ENCODE measurements at regions not wholly inside any gene's neighbourhood (a gene's known extent, or its start where the extent isn't known, plus 50 kb on each side); places are given as distances from the start of the nearest gene placed in this dataset.

GRCh38 chr5:90055831-90056328 is 353.7 kb downstream of the CETN3 start:
- no peaks in the 10 kb centered on the region for H3K36me3 ChIP-seq (ENCODE audit: control insufficient read depth in 2 of 4, insufficient read depth in 4 of 4, low read length in 3 of 4)
- H3K27ac ChIP-seq (ENCODE audit: low read depth, low read length) = no peak overlapping the region
- no peak overlapping the region for H3K23ac ChIP-seq (ENCODE audit: insufficient read length)
- no peak overlapping the region for H2BK120ac ChIP-seq (replicated peaks; ENCODE audit: low read depth, low read length)
- no peak overlapping the region for H3K14ac ChIP-seq (ENCODE audit: insufficient read length)
- no peaks in the 10 kb centered on the region for H3K23me2 ChIP-seq (ENCODE audit: low read depth, low read length)
- no peak for DNase-seq (ENCODE audit: low read depth in 1 of 2, low spot score in 2 of 2)
- H3K79me2 ChIP-seq (ENCODE audit: control insufficient read depth in 1 of 2, insufficient read depth in 2 of 2, low read length in 2 of 2) = no peaks in the 10 kb centered on the region
- no peaks in the 10 kb centered on the region for H3K9me3 ChIP-seq (ENCODE audit: insufficient read depth in 2 of 2, low read depth in 1 of 2, low read length in 1 of 2)
- H3K18ac ChIP-seq (ENCODE audit: extremely low read depth, low read length) = no peak overlapping the region
- no peaks in the 10 kb centered on the region for H4K20me1 ChIP-seq (replicated peaks in 1 of 2; ENCODE audit: control insufficient read depth in 1 of 2, insufficient read depth in 2 of 2, low read length in 2 of 2)
- H3K4ac ChIP-seq (replicated peaks; ENCODE audit: insufficient read length, low read depth, low read length) = no peak overlapping the region
- no peak overlapping the region for H2AFZ ChIP-seq (ENCODE audit: low read length)
- no peak overlapping the region for H3K56ac ChIP-seq (replicated peaks; ENCODE audit: insufficient read length, low read depth, low read length)
- H4K5ac ChIP-seq (ENCODE audit: insufficient read length, low read depth, low read length) = no peak overlapping the region
- no peak overlapping the region for H4K8ac ChIP-seq (ENCODE audit: extremely low read depth, insufficient read depth, low read length)
- no peak overlapping the region for H2BK20ac ChIP-seq (ENCODE audit: low read length)
- 91% methylated on average over 9 of the region's 9 CpGs; no CpG with 5 or more reads in 1 of the 2 experiments for WGBS, 2 experiments (ENCODE audit: extremely low coverage in 1 of 2, insufficient coverage in 1 of 2, insufficient read length in 1 of 2, insufficient replicate concordance in 2 of 2, low coverage in 1 of 2, low lambda C conversion rate in 2 of 2, missing lambda C conversion rate in 1 of 2)
- no peak overlapping the region for H3K9ac ChIP-seq (replicated peaks in 1 of 4; ENCODE audit: extremely low read depth in 1 of 4, low read depth in 3 of 4, low read length in 3 of 4)
- no peak overlapping the region; the same call in 1 of the 2 replicates for H2BK12ac ChIP-seq (ENCODE audit: low read depth, low read length)
- TF ChIP-seq KDM4A (IDR thresholded peaks at IDR 0.05; ENCODE audit: low read depth, low read length, severe bottlenecking) = no peak
- TF ChIP-seq POLR2AphosphoS5 (IDR thresholded peaks at IDR 0.05; ENCODE audit: low read depth, low read length) = no peak
- no peak for TF ChIP-seq SIN3A (conservative IDR thresholded peaks at IDR 0.05 in 1 of 2, IDR thresholded peaks at IDR 0.05 in 1 of 2; ENCODE audit: low read depth in 1 of 2, low read length in 2 of 2)
- H4K91ac ChIP-seq (replicated peaks; ENCODE audit: insufficient read length, low read length) = no peak overlapping the region
- CTCF ChIA-PET (ENCODE audit: partially characterized antibody) = interaction anchor here (0.6 to 0.9 kb wide), 2 partner anchors 97 to 1137 kb away, joined by 3 read pairs; no protein-coding TSS in a partner anchor
- no peak overlapping the region for H2BK5ac ChIP-seq (ENCODE audit: low read depth, low read length)
- H3K27me3 ChIP-seq (replicated peaks in 1 of 4; ENCODE audit: control insufficient read depth in 3 of 4, extremely low read depth in 1 of 4, insufficient read depth in 3 of 4, low read length in 3 of 4) = no peaks in the 10 kb centered on the region
- H2AK5ac ChIP-seq (ENCODE audit: low read depth, low read length) = no peak overlapping the region
- POLR2A ChIA-PET (ENCODE audit: partially characterized antibody) = interaction anchor here (1.1 kb wide), 1 partner anchor 105 kb away, joined by 3 read pairs; no protein-coding TSS in a partner anchor
- H3K79me1 ChIP-seq (ENCODE audit: low read depth, low read length) = no peaks in the 10 kb centered on the region
- FAIRE-seq = no peak
- no peak overlapping the region for H3K4me2 ChIP-seq (ENCODE audit: insufficient read depth in 1 of 2, low read depth in 2 of 2, low read length in 2 of 2)
- peaks cover 0 to 5% (median 0%) of the 10 kb centered on the region in 4 experiments; a peak in 3 of 7 replicates for H3K4me1 ChIP-seq (replicated peaks in 1 of 4; ENCODE audit: control insufficient read depth in 3 of 4, insufficient read depth in 4 of 4, low read length in 3 of 4)
- no peak overlapping the region for H2BK15ac ChIP-seq (ENCODE audit: low read length)
- H3K4me3 ChIP-seq (ENCODE audit: extremely low read depth in 1 of 4, insufficient read depth in 2 of 4, low read depth in 3 of 4, low read length in 4 of 4) = no peak overlapping the region
